ENCODE measurements at regions not wholly inside any gene's neighbourhood (a gene's known extent, or its start where the extent isn't known, plus 50 kb on each side); places are given as distances from the start of the nearest gene placed in this dataset.

DNA sequence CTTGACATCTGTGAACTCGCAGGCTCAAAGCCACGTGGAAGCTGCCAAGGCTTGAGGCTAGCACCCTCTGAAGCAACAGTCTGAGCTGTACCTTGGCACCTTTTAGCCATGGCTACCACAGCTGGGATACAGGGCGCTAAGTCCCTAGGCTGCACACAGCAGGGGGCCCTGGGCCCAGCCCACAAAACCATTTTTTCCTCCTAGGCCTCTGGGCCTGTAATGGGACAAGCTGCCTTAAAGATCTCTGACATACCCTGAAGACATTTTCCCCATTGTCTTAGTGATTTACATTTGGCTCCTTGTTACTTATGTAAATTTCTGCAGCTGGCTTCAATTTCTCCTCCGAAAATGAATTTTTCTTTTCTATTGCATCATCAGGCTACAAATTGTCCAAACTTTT lies 455.9 kb downstream of the TDRD3 start:
- no TSS peak for BruUV-seq (replicated peaks)
- H3F3A ChIP-seq (ENCODE audit: low read length, unreplicated experiment), result no peaks in the 10 kb centered on the region
- ChIA-PET CTCF (no interaction called here), POLR2A (ENCODE audit: unreplicated experiment) (no interaction called here)
- H3K36me3 ChIP-seq (ENCODE audit: low read depth, low read length), result no peaks in the 10 kb centered on the region
- no peaks in the 10 kb centered on the region for H4K20me1 ChIP-seq (ENCODE audit: low read length)
- no peak overlapping the region for H3K4me2 ChIP-seq (ENCODE audit: low read length)
- H3K4me1 ChIP-seq (ENCODE audit: insufficient read depth, low read length), result no peaks in the 10 kb centered on the region
- DNase-seq (no peak), ATAC-seq (no peak)
- H3K79me2 ChIP-seq (ENCODE audit: low read length), result no peaks in the 10 kb centered on the region
- H3K9me3 ChIP-seq (ENCODE audit: low read length), result no peaks in the 10 kb centered on the region
- no peaks in the 10 kb centered on the region for H3K27me3 ChIP-seq (ENCODE audit: low read length)
- TF ChIP-seq CTCF (conservative IDR thresholded peaks at IDR 0.05; ENCODE audit: low read depth, low read length), result no peak
- no peak for TF ChIP-seq EZH2phosphoT487 (IDR thresholded peaks at IDR 0.05; ENCODE audit: borderline replicate concordance, low read length)
- H2AFZ ChIP-seq (ENCODE audit: low read length), result no peak overlapping the region
- H3K4me3 ChIP-seq (ENCODE audit: low read length), result no peak overlapping the region
- no peak overlapping the region for H3K27ac ChIP-seq (ENCODE audit: low read length)
- intact Hi-C loops (cut with micrococcal nuclease), result no loop called here
- H3K9me2 ChIP-seq (replicated peaks; ENCODE audit: low read length), result no peaks in the 10 kb centered on the region
- H3K9ac ChIP-seq (ENCODE audit: low read length), result no peak overlapping the region

DNA sequence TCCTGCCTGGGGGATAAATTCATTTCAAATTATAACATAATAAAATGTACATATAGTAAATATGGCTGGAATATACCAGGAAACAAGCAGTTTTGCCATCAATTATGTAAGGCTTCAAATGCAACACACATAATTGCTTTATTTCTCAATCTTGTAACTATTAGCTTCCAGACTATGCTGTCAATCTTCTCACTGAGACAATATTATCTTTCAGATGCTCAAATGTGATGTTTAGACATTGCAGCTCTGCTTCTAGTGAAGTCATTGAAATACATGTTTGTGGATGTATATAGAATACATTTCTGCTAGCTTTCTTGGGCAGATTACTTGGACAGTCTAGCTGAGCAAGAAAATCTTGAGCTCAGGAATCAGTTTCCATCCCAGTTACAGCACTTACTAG lies 454.4 kb downstream of the TDRD3 start:
- H3K9me2 ChIP-seq (replicated peaks; ENCODE audit: low read length), result no peaks in the 10 kb centered on the region
- ATAC-seq (no peak), DNase-seq (no peak)
- no peaks in the 10 kb centered on the region for H3K79me2 ChIP-seq (ENCODE audit: low read length)
- no peaks in the 10 kb centered on the region for H4K20me1 ChIP-seq (ENCODE audit: low read length)
- H3K4me3 ChIP-seq (ENCODE audit: low read length), result no peak overlapping the region
- no peak overlapping the region for H3K9ac ChIP-seq (ENCODE audit: low read length)
- no peaks in the 10 kb centered on the region for H3F3A ChIP-seq (ENCODE audit: low read length, unreplicated experiment)
- no peak for TF ChIP-seq EZH2 (IDR thresholded peaks at IDR 0.05; ENCODE audit: low read length, unreplicated experiment)
- TF ChIP-seq CTCF (conservative IDR thresholded peaks at IDR 0.05; ENCODE audit: low read depth, low read length), result no peak
- no peak for TF ChIP-seq EZH2phosphoT487 (IDR thresholded peaks at IDR 0.05; ENCODE audit: borderline replicate concordance, low read length)
- H3K27ac ChIP-seq (ENCODE audit: low read length), result no peak overlapping the region
- no peaks in the 10 kb centered on the region for H3K36me3 ChIP-seq (ENCODE audit: low read depth, low read length)
- POLR2A ChIA-PET (ENCODE audit: unreplicated experiment), result no interaction called here
- no TSS peak for BruUV-seq (replicated peaks)
- intact Hi-C loops (cut with micrococcal nuclease), result no loop called here
- no peak overlapping the region for H3K4me2 ChIP-seq (ENCODE audit: low read length)
- H3K27me3 ChIP-seq (ENCODE audit: low read length), result no peaks in the 10 kb centered on the region
- no peak overlapping the region for H2AFZ ChIP-seq (ENCODE audit: low read length)
- no peaks in the 10 kb centered on the region for H3K4me1 ChIP-seq (ENCODE audit: insufficient read depth, low read length)
- CTCF ChIA-PET, result no interaction called here
- H3K9me3 ChIP-seq (ENCODE audit: low read length), result no peaks in the 10 kb centered on the region

DNA sequence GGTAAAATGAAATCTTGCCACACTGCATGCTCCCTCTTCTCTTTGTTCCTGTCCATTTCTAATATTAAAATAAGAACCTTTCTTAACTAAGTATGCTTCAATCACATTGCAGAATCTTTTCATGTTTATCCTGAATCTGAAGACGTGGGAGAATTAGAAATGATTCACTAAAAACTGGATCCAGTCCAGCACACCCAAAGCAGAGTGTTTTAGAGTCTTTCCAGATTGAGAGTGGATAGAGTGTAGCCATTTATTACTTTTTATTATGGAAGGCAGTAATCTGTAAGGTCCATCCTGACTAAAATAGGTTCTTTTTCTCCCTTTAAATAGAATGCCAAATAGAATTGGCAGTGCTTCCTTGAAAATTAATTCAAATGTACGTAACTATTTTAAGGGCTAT lies 453.5 kb downstream of the TDRD3 start:
- H3F3A ChIP-seq (ENCODE audit: low read length, unreplicated experiment), result no peaks in the 10 kb centered on the region
- no peak for DNase-seq
- no peak overlapping the region for H3K27ac ChIP-seq (ENCODE audit: low read length)
- no peak overlapping the region for H2AFZ ChIP-seq (ENCODE audit: low read length)
- TF ChIP-seq EZH2phosphoT487 (IDR thresholded peaks at IDR 0.05; ENCODE audit: borderline replicate concordance, low read length) (no peak), EZH2 (IDR thresholded peaks at IDR 0.05; ENCODE audit: low read length, unreplicated experiment) (no peak), CTCF (conservative IDR thresholded peaks at IDR 0.05; ENCODE audit: low read depth, low read length) (no peak)
- BruUV-seq (replicated peaks), result no TSS peak
- ChIA-PET CTCF (no interaction called here), POLR2A (ENCODE audit: unreplicated experiment) (no interaction called here)
- H3K9me3 ChIP-seq (ENCODE audit: low read length), result no peaks in the 10 kb centered on the region
- no peaks in the 10 kb centered on the region for H3K27me3 ChIP-seq (ENCODE audit: low read length)
- no peak overlapping the region for H3K9ac ChIP-seq (ENCODE audit: low read length)
- no peak overlapping the region for H3K4me3 ChIP-seq (ENCODE audit: low read length)
- no peaks in the 10 kb centered on the region for H3K36me3 ChIP-seq (ENCODE audit: low read depth, low read length)
- H4K20me1 ChIP-seq (ENCODE audit: low read length), result no peaks in the 10 kb centered on the region
- ATAC-seq, result no peak
- no peak overlapping the region for H3K4me2 ChIP-seq (ENCODE audit: low read length)
- no peaks in the 10 kb centered on the region for H3K4me1 ChIP-seq (ENCODE audit: insufficient read depth, low read length)
- intact Hi-C loops (cut with micrococcal nuclease), result no loop called here
- H3K9me2 ChIP-seq (replicated peaks; ENCODE audit: low read length), result no peaks in the 10 kb centered on the region
- H3K79me2 ChIP-seq (ENCODE audit: low read length), result no peaks in the 10 kb centered on the region
